Body of pancreas (tissue), 4 donors: ENCODE measurements at regions not wholly inside any gene's neighbourhood (a gene's known extent, or its start where the extent isn't known, plus 50 kb on each side); places are given as distances from the start of the nearest gene placed in this dataset.
"Not testable (repeated sequence)": the region's sequence is repeated elsewhere in the genome, so short reads cannot be mapped to it uniquely, and the experiment has no call there.

Experiments
- CTCF ChIP-seq, 7 experiments: fragments of 450-650 bp in 4 of 7; fragments of 200-600 bp in 3 of 7; sonication (generic) in 3 of 7; IDR thresholded peaks; one replicate each; pipeline ENCODE4 v1.5.1; 2016 to 2019; ENCODE audit warnings: antibody characterized with exemption in 7 of 7
- POLR2A ChIP-seq, 3 donors: fragments of 450-650 bp; IDR thresholded peaks; one replicate each; pipeline ENCODE4 v1.6.1; 2016; ENCODE audit warnings: antibody characterized with exemption in 3 of 3, mild to moderate bottlenecking in 2 of 3

- TF ChIP-seq POLR2A, CTCF (IDR thresholded peaks at IDR 0.05): not testable (repeated sequence)
Observed at GRCh38 chr4:3898928-3899327, 132.7 kb downstream of the ADRA2C start.
